GM19468 (cell line): ENCODE measurements at regions not wholly inside any gene's neighbourhood (a gene's known extent, or its start where the extent isn't known, plus 50 kb on each side); places are given as distances from the start of the nearest gene placed in this dataset.
A peak's percentile ranks its signal among the peaks of the same experiment; 100 is the strongest.
"Not testable (repeated sequence)": the region's sequence is repeated elsewhere in the genome, so short reads cannot be mapped to it uniquely, and the experiment has no call there.

Source experiments
- ATAC-seq: cut with Tn5 transposase; IDR thresholded peaks from one replicate; pipeline ENCODE4 v1.9.1; 2021; ENCODE audit warnings: mild to moderate bottlenecking, moderate library complexity, moderate number of reproducible peaks; ENCODE audit not compliant: unreplicated experiment; ENCODE audit errors: extremely low read depth

DNA sequence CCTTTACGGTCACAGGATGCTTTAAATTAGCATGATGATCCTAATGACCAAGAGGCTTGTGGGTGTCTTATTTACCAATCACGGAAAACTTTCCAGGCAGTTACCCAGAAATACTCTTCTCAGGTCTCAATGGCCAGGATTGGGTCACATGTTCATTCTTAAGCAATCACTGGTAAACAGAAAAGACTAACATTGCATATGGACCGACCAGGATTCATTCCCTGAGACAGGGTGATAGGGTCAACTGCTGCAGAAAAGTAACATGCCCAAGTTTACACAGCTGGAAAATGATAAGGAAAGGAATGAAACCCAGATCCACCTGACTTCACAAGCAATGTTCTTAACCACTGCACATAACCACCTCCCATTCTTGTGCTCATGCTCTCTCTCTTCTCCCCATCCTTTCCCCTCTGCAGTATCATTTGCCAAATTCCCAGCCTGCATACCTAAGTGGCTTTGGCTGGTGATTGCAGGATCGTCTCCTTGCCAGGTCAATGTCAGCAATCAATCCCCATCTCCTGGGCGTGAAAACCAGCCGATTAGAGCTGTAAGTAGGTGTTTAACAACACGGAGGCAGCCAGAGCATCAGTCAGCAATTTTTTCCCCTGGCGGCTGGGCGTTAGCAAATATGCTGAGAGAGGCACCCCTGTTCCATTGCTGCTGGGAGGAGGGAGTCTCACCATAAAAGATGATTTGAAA lies 219.4 kb downstream of the NMUR2 start:
- ATAC-seq, result no peak

DNA sequence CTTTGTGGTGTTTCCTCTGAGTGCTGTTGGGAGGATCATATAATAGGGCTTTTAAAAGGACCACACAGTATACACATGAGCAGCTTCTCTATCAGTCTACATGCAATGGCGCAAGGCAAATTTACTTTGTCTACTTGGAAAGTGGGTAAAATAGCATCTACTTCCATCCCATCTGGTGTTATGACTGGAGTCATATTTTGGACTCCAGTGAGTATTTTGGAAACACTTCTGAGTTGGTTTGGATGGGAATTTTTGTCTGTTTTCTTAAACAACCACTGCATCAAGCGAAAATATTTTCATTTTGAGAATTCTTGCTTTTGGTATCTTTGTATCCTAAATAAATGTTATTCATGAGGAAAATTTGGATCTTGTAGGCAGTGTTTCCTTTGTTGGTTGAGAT lies 220.8 kb downstream of the NMUR2 start:
- no peak for ATAC-seq

DNA sequence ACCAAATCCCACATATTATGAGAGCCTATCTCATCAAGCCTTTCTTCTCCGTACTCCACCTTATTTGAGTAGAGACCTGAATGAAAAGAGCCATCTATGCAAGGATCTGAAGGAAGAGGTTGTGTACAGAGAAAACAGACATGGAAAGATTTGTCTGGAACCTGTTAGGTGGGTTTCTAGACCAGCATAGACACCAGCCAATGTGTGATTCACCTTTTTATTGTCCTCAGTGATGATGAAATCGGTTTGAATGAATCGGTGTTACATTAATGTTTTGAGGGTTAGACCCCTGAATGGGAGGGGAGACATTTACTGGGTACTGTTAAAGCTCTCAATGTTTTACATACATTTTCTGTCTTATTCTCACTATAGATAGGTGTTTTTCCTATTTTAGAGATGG lies 223.6 kb downstream of the NMUR2 start:
- ATAC-seq, result no peak

- ATAC-seq, result no peak
These were observed 226.8 kb downstream of the NMUR2 start for GRCh38 chr5:152178350-152178699.

DNA sequence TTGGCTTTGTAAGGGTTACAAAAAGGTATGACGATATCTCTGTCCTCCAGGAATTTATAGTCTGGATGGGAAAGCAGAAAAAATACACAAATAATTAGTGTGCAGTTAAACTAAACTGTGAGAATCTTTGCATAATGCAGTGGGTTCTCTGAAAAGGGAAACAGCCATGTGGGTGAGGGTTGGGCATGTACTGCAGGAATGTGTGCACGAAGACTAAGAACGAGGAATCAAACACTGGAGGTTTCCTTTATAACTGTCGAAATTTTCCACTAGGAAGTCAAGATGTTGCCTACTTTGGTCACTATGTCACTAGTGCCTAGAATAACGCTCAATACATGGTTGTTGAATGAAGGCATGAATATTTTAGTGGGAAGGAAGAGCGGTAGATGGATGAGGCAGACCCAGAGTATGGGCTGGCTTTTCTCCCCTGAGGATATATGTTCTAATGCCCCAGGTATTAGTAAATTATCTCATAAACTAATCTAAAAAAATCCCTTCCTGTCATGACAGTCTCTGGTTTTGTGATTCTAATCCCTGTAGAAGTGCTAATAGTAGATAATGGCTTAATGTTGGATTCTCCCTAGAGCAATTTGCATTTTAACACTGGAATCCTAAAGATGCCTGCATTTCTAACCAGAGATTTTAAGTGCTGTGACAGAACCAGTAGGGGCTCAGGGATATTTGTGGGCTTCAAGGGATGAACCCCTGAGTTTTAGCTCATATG lies 227.3 kb downstream of the NMUR2 start:
- no peak for ATAC-seq

DNA sequence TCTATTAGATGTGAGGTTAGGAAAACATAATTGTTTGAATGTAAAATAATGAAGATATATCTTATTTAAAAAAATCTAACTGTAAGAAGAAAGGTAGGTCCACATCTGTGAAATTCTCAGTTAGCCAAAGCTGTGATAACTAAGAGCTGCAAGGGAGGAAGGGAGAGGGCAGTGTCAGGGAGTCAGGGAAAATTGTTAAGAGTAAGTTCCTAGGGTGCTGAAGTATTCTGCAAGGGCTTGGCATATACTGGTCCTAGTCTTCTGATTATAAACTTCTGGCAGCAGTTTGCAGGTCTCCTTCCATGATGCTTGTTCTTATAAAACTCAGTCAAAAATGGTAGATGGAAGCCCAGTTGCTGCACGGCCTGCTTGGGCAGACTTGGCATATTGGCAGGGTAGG lies 233.2 kb downstream of the NMUR2 start:
- ATAC-seq, result no peak

DNA sequence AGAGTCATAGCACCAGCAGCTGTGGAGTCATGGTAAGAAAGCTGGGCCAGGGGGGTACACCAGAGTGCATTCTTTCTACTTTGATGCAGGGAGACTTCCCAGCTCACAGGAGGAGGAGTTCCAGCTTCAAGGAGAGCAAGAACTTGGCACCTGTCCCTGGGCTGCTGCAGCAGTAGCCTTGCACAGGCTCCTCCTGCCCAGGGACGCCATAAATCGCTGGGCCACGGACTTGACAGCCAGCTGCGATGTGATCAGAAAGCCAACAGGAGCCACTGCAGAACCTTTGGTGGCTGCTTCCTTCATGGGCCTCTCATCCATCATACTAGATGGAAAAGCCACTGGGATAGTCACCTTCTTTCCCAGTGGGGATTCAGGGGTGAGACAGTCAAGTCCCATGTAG lies 234.7 kb downstream of the NMUR2 start:
- no peak for ATAC-seq

GRCh38 chr5:152164860-152165259 lies 240.2 kb upstream of the GLRA1 start:
- ATAC-seq, result no peak

- not testable (repeated sequence) for ATAC-seq
These were observed 235.2 kb upstream of the GLRA1 start for GRCh38 chr5:152159894-152160293.

DNA sequence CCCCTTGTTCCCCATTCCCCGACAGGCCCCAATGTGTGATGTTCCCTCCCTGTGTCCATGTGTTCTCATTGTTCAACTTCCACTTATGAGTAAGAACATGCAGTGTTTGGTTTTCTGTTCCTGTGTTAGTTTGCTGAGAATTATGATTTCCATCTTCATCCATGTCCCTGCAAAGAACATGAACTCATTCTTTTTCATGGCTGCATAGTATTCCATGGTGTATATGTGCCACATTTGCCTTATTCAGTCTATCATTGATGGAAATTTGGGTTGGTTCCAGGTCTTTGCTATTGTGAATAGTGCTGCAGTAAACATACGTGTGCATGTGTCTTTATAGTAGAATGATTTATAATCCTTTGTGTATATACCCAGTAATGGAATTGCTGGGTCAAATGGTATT lies 229.8 kb upstream of the GLRA1 start:
- not testable (repeated sequence) for ATAC-seq

DNA sequence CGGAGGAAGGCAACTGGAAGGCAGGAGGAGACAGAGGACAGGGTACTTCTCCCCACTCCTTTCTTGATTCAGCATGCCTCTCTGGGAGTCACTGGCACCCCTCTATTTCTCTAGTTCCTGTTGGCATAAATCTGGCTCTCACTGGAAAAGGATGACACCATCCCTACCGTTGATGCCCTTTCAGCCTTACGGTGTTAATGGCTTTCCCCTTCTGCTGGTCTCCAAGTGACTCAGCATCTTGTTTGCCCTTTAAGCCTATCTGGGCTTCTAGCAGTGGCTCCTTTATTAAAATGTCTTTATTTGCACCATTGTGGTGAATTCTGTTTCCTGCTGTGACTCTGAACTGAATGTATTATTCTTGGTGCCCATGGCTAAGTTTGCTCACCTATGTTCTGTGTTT lies 227.3 kb upstream of the GLRA1 start:
- ATAC-seq, result no peak

DNA sequence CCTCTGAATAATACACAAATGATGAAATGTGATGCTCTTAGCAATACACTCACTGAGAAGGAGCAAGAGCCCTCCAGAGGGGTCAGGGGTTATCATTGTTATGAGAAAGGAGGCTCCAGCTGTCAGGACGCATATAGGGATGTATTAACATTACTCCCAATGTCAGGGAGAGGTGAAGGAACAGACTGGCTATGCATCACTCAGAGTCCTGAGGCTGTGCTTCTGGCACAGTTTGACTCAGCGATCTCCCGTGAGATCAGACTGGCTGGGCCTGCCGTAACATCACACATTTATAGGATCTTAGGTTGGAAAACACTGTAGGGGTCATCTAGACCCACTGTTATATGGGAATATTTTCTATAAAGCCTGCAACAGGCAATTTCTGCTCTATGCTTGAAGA lies 226.5 kb upstream of the GLRA1 start:
- no peak for ATAC-seq

DNA sequence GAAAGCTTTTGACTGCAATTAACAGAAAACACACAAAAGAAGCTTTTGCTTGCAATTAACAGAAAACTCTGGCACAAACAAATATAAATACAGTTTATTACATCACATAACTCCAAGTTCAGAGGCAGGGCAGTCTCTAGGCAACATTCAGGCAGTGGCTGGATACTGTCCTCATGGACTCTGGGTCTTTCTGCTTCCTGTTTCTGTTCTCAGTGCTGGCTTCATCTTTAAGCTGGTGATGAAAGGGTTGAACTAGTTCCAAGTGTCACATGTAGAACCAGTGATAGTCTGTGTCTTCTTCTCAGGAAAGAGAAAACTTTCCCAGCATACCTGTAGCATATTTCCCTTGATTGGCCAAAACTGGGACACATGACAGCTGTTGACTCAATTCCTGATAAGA lies 222.6 kb upstream of the GLRA1 start:
- no peak for ATAC-seq

GRCh38 chr5:152146566-152146965 lies 221.9 kb upstream of the GLRA1 start:
- no peak for ATAC-seq

- ATAC-seq, result no peak
These were observed 219.9 kb upstream of the GLRA1 start for GRCh38 chr5:152144556-152144955.

DNA sequence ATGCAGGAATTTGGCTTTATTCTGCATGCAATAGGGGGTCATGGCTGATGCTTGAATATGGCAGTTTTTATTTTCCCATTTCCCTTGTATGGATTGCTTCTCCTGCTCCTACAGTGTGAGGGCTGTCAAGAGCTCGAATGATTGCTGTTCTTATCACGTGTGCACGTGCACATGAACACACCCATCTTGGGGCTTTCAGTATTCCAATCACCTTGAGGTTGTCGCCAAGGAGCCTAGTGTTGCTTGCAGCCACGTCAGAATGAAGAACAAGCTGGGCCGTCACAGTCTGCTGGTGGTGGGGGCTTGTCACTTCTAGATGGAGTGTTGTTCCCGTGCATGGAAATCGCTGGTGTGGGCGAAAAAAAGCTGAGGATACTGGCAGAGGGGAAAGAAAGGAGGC lies 219.4 kb upstream of the GLRA1 start:
- no peak for ATAC-seq

GRCh38 chr5:152142840-152143469 lies 218.3 kb upstream of the GLRA1 start:
- ATAC-seq, result peak; percentile 63

GRCh38 chr5:152140347-152140746 lies 215.7 kb upstream of the GLRA1 start:
- no peak for ATAC-seq

DNA sequence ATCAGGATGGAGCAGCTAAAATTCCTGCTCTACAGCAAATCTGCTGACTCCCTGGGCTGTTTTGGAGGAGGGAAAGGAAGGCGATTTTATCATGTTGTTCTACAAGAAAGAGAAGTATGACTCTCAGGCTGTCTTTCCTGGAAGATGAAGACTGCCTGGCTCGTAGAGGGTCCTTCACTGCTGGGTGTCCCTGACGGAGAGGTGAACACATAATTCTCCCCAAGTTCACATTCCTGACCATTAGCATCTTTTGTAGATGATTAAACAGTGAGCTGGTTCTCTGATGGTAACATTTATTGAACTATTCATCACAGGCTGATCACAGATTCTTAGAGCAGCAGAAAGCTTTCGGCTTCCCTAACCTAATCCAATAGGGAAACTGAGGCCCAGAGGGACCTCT lies 212.4 kb upstream of the GLRA1 start:
- no peak for ATAC-seq

GRCh38 chr5:152136321-152136720 lies 211.7 kb upstream of the GLRA1 start:
- ATAC-seq, result no peak

GRCh38 chr5:152135827-152136226 lies 211.2 kb upstream of the GLRA1 start:
- no peak for ATAC-seq
